ENCODE measurements at regions not wholly inside any gene's neighbourhood (a gene's known extent, or its start where the extent isn't known, plus 50 kb on each side); places are given as distances from the start of the nearest gene placed in this dataset.

- H3K27ac ChIP-seq (ENCODE audit: low read length) = no peak overlapping the region
- H3K9me3 ChIP-seq (ENCODE audit: insufficient read depth, low read depth, low read length) = no peaks in the 10 kb centered on the region
- H3K27me3 ChIP-seq (ENCODE audit: insufficient read depth, low read length) = peaks cover 78% of the 10 kb centered on the region
- peaks cover 13% of the 10 kb centered on the region for H3K4me1 ChIP-seq (ENCODE audit: insufficient read depth, low read length)
- H3K36me3 ChIP-seq (ENCODE audit: insufficient read depth, low read depth, low read length) = no peaks in the 10 kb centered on the region
- no peak overlapping the region for H3K4me3 ChIP-seq (ENCODE audit: low read length)
- H3K9ac ChIP-seq (ENCODE audit: low read depth, low read length) = no peak overlapping the region
Observed at GRCh38 chr3:31008994-31009393, 114.5 kb upstream of the GADL1 start.

- peaks cover 81% of the 10 kb centered on the region for H3K27me3 ChIP-seq (ENCODE audit: insufficient read depth, low read length)
- H3K36me3 ChIP-seq (ENCODE audit: insufficient read depth, low read depth, low read length) = no peaks in the 10 kb centered on the region
- H3K9ac ChIP-seq (ENCODE audit: low read depth, low read length) = no peak overlapping the region
- no peak overlapping the region for H3K27ac ChIP-seq (ENCODE audit: low read length)
- H3K9me3 ChIP-seq (ENCODE audit: insufficient read depth, low read depth, low read length) = no peaks in the 10 kb centered on the region
- H3K4me1 ChIP-seq (ENCODE audit: insufficient read depth, low read length) = peaks cover 13% of the 10 kb centered on the region
- H3K4me3 ChIP-seq (ENCODE audit: low read length) = no peak overlapping the region
Observed at GRCh38 chr3:31009881-31010280, 115.4 kb upstream of the GADL1 start.

- H3K36me3 ChIP-seq (ENCODE audit: insufficient read depth, low read depth, low read length) = no peaks in the 10 kb centered on the region
- no peak overlapping the region for H3K9ac ChIP-seq (ENCODE audit: low read depth, low read length)
- H3K27ac ChIP-seq (ENCODE audit: low read length) = no peak overlapping the region
- no peaks in the 10 kb centered on the region for H3K9me3 ChIP-seq (ENCODE audit: insufficient read depth, low read depth, low read length)
- H3K4me3 ChIP-seq (ENCODE audit: low read length) = no peak overlapping the region
- peaks cover 13% of the 10 kb centered on the region for H3K4me1 ChIP-seq (ENCODE audit: insufficient read depth, low read length)
- H3K27me3 ChIP-seq (ENCODE audit: insufficient read depth, low read length) = peaks cover 87% of the 10 kb centered on the region
Observed at GRCh38 chr3:31010491-31010890, 116.0 kb upstream of the GADL1 start.

- Histone ChIP-seq H3K27ac (ENCODE audit: low read length) (no peak overlapping the region), H3K36me3 (ENCODE audit: insufficient read depth, low read depth, low read length) (no peaks in the 10 kb centered on the region), H3K4me1 (ENCODE audit: insufficient read depth, low read length) (peaks cover 13% of the 10 kb centered on the region), H3K9me3 (ENCODE audit: insufficient read depth, low read depth, low read length) (no peaks in the 10 kb centered on the region), H3K27me3 (ENCODE audit: insufficient read depth, low read length) (peaks cover 82% of the 10 kb centered on the region), H3K4me3 (ENCODE audit: low read length) (no peak overlapping the region), H3K9ac (ENCODE audit: low read depth, low read length) (no peak overlapping the region)
Observed at GRCh38 chr3:31011380-31011779, 116.9 kb upstream of the GADL1 start.

- Histone ChIP-seq H3K9me3 (ENCODE audit: insufficient read depth, low read depth, low read length) (no peaks in the 10 kb centered on the region), H3K27ac (ENCODE audit: low read length) (no peak overlapping the region), H3K4me1 (ENCODE audit: insufficient read depth, low read length) (peaks cover 13% of the 10 kb centered on the region), H3K36me3 (ENCODE audit: insufficient read depth, low read depth, low read length) (no peaks in the 10 kb centered on the region), H3K27me3 (ENCODE audit: insufficient read depth, low read length) (peaks cover 65% of the 10 kb centered on the region), H3K9ac (ENCODE audit: low read depth, low read length) (no peak overlapping the region), H3K4me3 (ENCODE audit: low read length) (no peak overlapping the region)
Observed at GRCh38 chr3:31013090-31013489, 118.6 kb upstream of the GADL1 start.

- no peak overlapping the region for H3K27ac ChIP-seq (ENCODE audit: low read length)
- peaks cover 10% of the 10 kb centered on the region for H3K4me1 ChIP-seq (ENCODE audit: insufficient read depth, low read length)
- no peaks in the 10 kb centered on the region for H3K36me3 ChIP-seq (ENCODE audit: insufficient read depth, low read depth, low read length)
- H3K9me3 ChIP-seq (ENCODE audit: insufficient read depth, low read depth, low read length) = no peaks in the 10 kb centered on the region
- H3K27me3 ChIP-seq (ENCODE audit: insufficient read depth, low read length) = peaks cover 58% of the 10 kb centered on the region
- no peak overlapping the region for H3K4me3 ChIP-seq (ENCODE audit: low read length)
- H3K9ac ChIP-seq (ENCODE audit: low read depth, low read length) = no peak overlapping the region
Observed at GRCh38 chr3:31013843-31014242, 119.4 kb upstream of the GADL1 start.

GRCh38 chr3:31014317-31015040 is 120.0 kb upstream of the GADL1 start:
- Histone ChIP-seq H3K27me3 (ENCODE audit: insufficient read depth, low read length) (peaks cover 51% of the 10 kb centered on the region), H3K27ac (ENCODE audit: low read length) (no peak overlapping the region), H3K4me1 (ENCODE audit: insufficient read depth, low read length) (peaks cover 4% of the 10 kb centered on the region), H3K4me3 (ENCODE audit: low read length) (no peak overlapping the region), H3K9me3 (ENCODE audit: insufficient read depth, low read depth, low read length) (no peaks in the 10 kb centered on the region), H3K36me3 (ENCODE audit: insufficient read depth, low read depth, low read length) (no peaks in the 10 kb centered on the region), H3K9ac (ENCODE audit: low read depth, low read length) (no peak overlapping the region)

- Histone ChIP-seq H3K4me1 (ENCODE audit: insufficient read depth, low read length) (no peaks in the 10 kb centered on the region), H3K27me3 (ENCODE audit: insufficient read depth, low read length) (peaks cover 40% of the 10 kb centered on the region), H3K36me3 (ENCODE audit: insufficient read depth, low read depth, low read length) (no peaks in the 10 kb centered on the region), H3K27ac (ENCODE audit: low read length) (no peak overlapping the region), H3K9ac (ENCODE audit: low read depth, low read length) (no peak overlapping the region), H3K4me3 (ENCODE audit: low read length) (no peak overlapping the region), H3K9me3 (ENCODE audit: insufficient read depth, low read depth, low read length) (no peaks in the 10 kb centered on the region)
Observed at GRCh38 chr3:31016196-31016595, 121.7 kb upstream of the GADL1 start.

GRCh38 chr3:31022716-31023115 is 128.3 kb upstream of the GADL1 start:
- Histone ChIP-seq H3K4me1 (ENCODE audit: insufficient read depth, low read length) (no peaks in the 10 kb centered on the region), H3K9ac (ENCODE audit: low read depth, low read length) (no peak overlapping the region), H3K27ac (ENCODE audit: low read length) (no peak overlapping the region), H3K9me3 (ENCODE audit: insufficient read depth, low read depth, low read length) (peaks cover 2% of the 10 kb centered on the region; the same call in 1 of the 2 replicates), H3K36me3 (ENCODE audit: insufficient read depth, low read depth, low read length) (no peaks in the 10 kb centered on the region), H3K4me3 (ENCODE audit: low read length) (no peak overlapping the region), H3K27me3 (ENCODE audit: insufficient read depth, low read length) (no peaks in the 10 kb centered on the region)

- peaks cover 6% of the 10 kb centered on the region; the same call in 1 of the 2 replicates for H3K9me3 ChIP-seq (ENCODE audit: insufficient read depth, low read depth, low read length)
- H3K27me3 ChIP-seq (ENCODE audit: insufficient read depth, low read length) = no peaks in the 10 kb centered on the region
- H3K4me1 ChIP-seq (ENCODE audit: insufficient read depth, low read length) = no peaks in the 10 kb centered on the region
- H3K4me3 ChIP-seq (ENCODE audit: low read length) = no peak overlapping the region
- no peak overlapping the region for H3K9ac ChIP-seq (ENCODE audit: low read depth, low read length)
- H3K36me3 ChIP-seq (ENCODE audit: insufficient read depth, low read depth, low read length) = no peaks in the 10 kb centered on the region
- H3K27ac ChIP-seq (ENCODE audit: low read length) = no peak overlapping the region
Observed at GRCh38 chr3:31025541-31025940, 131.1 kb upstream of the GADL1 start.

GRCh38 chr3:31027191-31027761 is 132.8 kb upstream of the GADL1 start:
- Histone ChIP-seq H3K9ac (ENCODE audit: low read depth, low read length) (no peak overlapping the region), H3K27me3 (ENCODE audit: insufficient read depth, low read length) (no peaks in the 10 kb centered on the region), H3K36me3 (ENCODE audit: insufficient read depth, low read depth, low read length) (no peaks in the 10 kb centered on the region), H3K9me3 (ENCODE audit: insufficient read depth, low read depth, low read length) (peaks cover 6% of the 10 kb centered on the region; the same call in 1 of the 2 replicates), H3K4me1 (ENCODE audit: insufficient read depth, low read length) (no peaks in the 10 kb centered on the region), H3K4me3 (ENCODE audit: low read length) (no peak overlapping the region), H3K27ac (ENCODE audit: low read length) (no peak overlapping the region)

GRCh38 chr3:31027914-31028313 is 133.5 kb upstream of the GADL1 start:
- H3K9ac ChIP-seq (ENCODE audit: low read depth, low read length) = no peak overlapping the region
- no peaks in the 10 kb centered on the region for H3K4me1 ChIP-seq (ENCODE audit: insufficient read depth, low read length)
- no peaks in the 10 kb centered on the region for H3K27me3 ChIP-seq (ENCODE audit: insufficient read depth, low read length)
- H3K4me3 ChIP-seq (ENCODE audit: low read length) = no peak overlapping the region
- H3K27ac ChIP-seq (ENCODE audit: low read length) = no peak overlapping the region
- H3K36me3 ChIP-seq (ENCODE audit: insufficient read depth, low read depth, low read length) = no peaks in the 10 kb centered on the region
- H3K9me3 ChIP-seq (ENCODE audit: insufficient read depth, low read depth, low read length) = peaks cover 6% of the 10 kb centered on the region; the same call in 1 of the 2 replicates

All from iPS-20b (cell line).